ENCODE measurements at regions not wholly inside any gene's neighbourhood (a gene's known extent, or its start where the extent isn't known, plus 50 kb on each side); places are given as distances from the start of the nearest gene placed in this dataset.

GRCh38 chr11:112797648-112798293 lies 163.4 kb upstream of the NCAM1 start:
- no peak for TF ChIP-seq FOXP2 (optimal IDR thresholded peaks at IDR 0.05; ENCODE audit: borderline replicate concordance, extremely low read depth, extremely low read length, insufficient read depth)
- TF ChIP-seq TAF1 (IDR thresholded peaks at IDR 0.05; ENCODE audit: borderline replicate concordance, insufficient read depth, low read length), result no peak
- TF ChIP-seq SIN3A (IDR thresholded peaks at IDR 0.05; ENCODE audit: borderline replicate concordance, insufficient read depth, low read length), result no peak
- TF ChIP-seq REST (IDR thresholded peaks at IDR 0.05; ENCODE audit: insufficient read depth in 1 of 2, low read depth in 2 of 2, low read length in 2 of 2), result no peak
- TF ChIP-seq POLR2AphosphoS5 (IDR thresholded peaks at IDR 0.05; ENCODE audit: low read depth, low read length), result no peak

GRCh38 chr11:112801025-112801816 lies 160.0 kb upstream of the NCAM1 start:
- TF ChIP-seq REST (IDR thresholded peaks at IDR 0.05; ENCODE audit: insufficient read depth in 1 of 2, low read depth in 2 of 2, low read length in 2 of 2), result no peak
- no peak for TF ChIP-seq TAF1 (IDR thresholded peaks at IDR 0.05; ENCODE audit: borderline replicate concordance, insufficient read depth, low read length)
- no peak for TF ChIP-seq SIN3A (IDR thresholded peaks at IDR 0.05; ENCODE audit: borderline replicate concordance, insufficient read depth, low read length)
- no peak for TF ChIP-seq POLR2AphosphoS5 (IDR thresholded peaks at IDR 0.05; ENCODE audit: low read depth, low read length)
- TF ChIP-seq FOXP2 (optimal IDR thresholded peaks at IDR 0.05; ENCODE audit: borderline replicate concordance, extremely low read depth, extremely low read length, insufficient read depth), result no peak

- TF ChIP-seq TAF1 (IDR thresholded peaks at IDR 0.05; ENCODE audit: borderline replicate concordance, insufficient read depth, low read length) (no peak), POLR2AphosphoS5 (IDR thresholded peaks at IDR 0.05; ENCODE audit: low read depth, low read length) (no peak), SIN3A (IDR thresholded peaks at IDR 0.05; ENCODE audit: borderline replicate concordance, insufficient read depth, low read length) (no peak), FOXP2 (optimal IDR thresholded peaks at IDR 0.05; ENCODE audit: borderline replicate concordance, extremely low read depth, extremely low read length, insufficient read depth) (no peak), REST (IDR thresholded peaks at IDR 0.05; ENCODE audit: insufficient read depth in 1 of 2, low read depth in 2 of 2, low read length in 2 of 2) (no peak)
These were observed 159.5 kb upstream of the NCAM1 start for GRCh38 chr11:112801817-112802088.

GRCh38 chr11:112805658-112806057 lies 155.6 kb upstream of the NCAM1 start:
- TF ChIP-seq SIN3A (IDR thresholded peaks at IDR 0.05; ENCODE audit: borderline replicate concordance, insufficient read depth, low read length), result no peak
- TF ChIP-seq POLR2AphosphoS5 (IDR thresholded peaks at IDR 0.05; ENCODE audit: low read depth, low read length), result no peak
- no peak for TF ChIP-seq FOXP2 (optimal IDR thresholded peaks at IDR 0.05; ENCODE audit: borderline replicate concordance, extremely low read depth, extremely low read length, insufficient read depth)
- TF ChIP-seq REST (IDR thresholded peaks at IDR 0.05; ENCODE audit: insufficient read depth in 1 of 2, low read depth in 2 of 2, low read length in 2 of 2), result no peak
- no peak for TF ChIP-seq TAF1 (IDR thresholded peaks at IDR 0.05; ENCODE audit: borderline replicate concordance, insufficient read depth, low read length)
